CD4-positive, alpha-beta T cell treated with Interleukin-4 for 1 hour (primary cell): ENCODE measurements at regions not wholly inside any gene's neighbourhood (a gene's known extent, or its start where the extent isn't known, plus 50 kb on each side); places are given as distances from the start of the nearest gene placed in this dataset.

Experiments
- DNase-seq, 2 donors: peaks; one replicate each; pipeline ENCODE4 v3.0.0-alpha.2; 2020 to 2022

DNA sequence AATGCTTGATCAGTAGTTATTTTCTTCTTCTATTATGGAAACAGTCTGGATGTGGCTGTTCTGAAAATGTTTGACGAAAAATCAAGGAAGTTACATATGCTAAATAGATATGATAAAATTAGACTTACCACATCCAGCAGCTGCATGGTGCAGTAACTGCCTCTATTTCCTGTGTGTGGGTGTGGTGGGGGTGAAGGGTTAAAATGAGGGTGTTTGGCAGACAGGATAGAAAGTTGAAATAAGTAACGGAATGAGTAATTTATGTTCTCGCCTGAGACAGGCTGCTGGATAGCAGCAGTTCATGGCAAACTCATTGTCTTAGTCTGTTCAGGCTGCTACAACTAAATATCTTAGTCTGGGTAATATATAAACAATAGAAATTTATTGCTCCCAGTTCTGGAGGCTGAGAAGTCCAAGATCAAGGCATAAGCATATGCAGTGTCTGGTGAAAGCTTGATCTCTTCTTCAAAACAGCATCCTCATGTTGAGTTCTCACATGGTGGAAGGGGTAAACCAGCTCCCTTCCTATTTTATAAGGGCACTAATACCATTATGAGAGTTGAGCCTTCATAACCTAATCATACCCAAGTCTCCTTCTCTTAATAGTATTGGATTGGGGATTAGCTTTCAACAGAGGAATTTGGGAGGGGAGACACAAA lies 1248.9 kb downstream of the SLITRK5 start:
- peak in 1 of 2 donors; percentile 11 for DNase-seq

DNA sequence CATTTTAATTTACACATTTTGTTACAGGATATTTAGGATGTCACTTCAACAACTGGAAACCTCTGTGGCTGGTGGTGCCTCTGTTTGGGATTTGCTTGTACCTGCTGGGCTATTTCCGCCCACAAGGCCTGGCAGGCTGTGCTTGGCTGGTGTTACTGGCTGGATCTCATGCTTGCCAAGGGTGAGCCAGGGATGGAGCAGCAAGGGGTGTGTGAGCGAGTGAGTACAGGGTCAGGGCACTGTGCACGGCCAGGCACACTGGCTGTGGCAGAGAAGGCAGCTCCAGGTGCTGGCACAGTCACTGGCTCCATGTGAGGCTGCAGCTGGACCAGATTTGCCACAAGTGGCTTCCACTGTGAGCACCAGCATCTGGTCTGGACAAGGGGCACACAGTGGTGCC lies 1254.8 kb downstream of the SLITRK5 start:
- DNase-seq: no peak

DNA sequence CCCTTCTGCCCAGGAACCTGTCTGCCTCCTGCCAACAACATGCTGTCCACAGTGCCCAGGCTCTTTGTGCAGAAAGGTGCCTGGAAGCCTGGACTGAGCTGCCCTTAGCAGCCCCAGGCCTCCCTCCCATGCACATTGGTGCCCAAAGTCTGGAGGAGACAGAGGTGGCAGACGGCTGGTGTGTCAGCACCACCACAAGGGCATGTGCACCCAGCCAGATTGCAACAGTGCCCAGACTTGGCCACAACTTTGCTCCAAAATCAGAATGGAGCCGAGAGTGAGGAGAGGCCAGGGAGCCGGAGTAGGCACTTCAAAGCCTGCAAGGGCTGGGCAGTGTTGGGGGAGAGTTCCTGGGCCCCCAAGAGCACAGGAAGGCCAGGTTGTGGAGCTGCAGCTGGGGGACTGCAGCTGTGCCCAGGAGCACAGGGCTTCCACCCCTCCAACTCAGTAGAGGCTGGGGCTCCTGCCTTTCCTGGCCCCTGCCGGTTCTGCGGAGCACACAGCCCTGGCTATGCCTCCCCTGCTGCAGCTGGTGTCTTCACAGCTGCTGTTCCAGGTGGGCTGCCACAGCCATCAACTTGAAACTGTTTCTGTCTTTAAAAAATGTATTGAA lies 1255.8 kb downstream of the SLITRK5 start:
- no peak for DNase-seq

DNA sequence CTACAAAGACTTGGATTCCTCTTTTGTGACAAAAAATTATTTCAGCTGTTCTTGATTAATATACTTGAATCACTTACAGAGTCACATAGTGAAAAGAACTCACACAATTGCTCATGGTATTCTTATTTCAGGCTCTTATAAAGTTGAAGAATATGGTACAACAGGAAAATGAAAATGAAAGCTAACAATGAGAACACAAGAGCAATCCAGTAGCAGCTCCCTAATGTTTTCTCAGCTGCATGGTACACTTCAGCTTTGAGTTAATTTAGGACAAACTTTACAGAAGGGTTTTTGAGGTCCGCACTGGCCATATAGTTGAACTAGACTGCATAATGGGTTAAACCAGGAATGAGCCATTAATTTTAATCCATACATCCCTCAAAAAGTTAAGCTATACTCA lies 1261.8 kb downstream of the SLITRK5 start:
- DNase-seq: no peak

DNA sequence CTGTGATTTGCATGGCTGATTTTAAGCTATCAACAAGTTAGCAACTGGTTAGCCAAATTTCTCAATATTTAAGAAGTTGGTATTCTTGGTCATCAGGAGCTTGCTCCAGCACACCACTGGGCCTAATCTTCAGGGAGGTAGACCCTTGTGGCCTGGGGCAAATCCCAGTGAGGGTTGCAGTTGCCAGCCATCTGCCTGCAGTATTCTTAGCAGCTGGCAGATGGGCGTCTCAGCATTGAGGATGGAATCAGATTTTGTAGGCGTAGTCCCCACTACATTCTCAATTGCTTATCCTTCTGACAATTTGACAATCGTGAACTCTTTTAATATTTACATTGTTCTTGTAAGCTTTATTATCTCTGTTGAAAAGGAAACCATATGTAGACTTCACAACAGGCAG lies 1266.2 kb downstream of the SLITRK5 start:
- no peak for DNase-seq

DNA sequence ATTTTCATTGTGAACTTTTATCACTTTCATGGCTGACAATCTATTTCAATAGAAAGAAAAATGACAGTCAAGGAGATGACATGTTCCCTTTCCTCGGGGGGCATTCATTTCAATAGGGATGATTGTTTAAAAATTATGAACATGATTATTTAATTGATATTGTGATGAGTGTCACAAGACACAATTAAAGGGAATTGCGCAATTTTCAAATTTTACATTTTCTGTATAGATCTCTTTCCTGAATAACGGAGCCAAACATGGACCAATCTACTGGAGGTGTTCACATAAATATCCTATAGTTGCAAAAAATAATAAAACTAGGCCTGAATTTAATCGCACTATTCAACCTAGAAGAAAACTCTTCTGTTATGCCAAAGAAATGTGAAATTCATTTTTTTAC lies 1274.6 kb downstream of the SLITRK5 start:
- DNase-seq: no peak

DNA sequence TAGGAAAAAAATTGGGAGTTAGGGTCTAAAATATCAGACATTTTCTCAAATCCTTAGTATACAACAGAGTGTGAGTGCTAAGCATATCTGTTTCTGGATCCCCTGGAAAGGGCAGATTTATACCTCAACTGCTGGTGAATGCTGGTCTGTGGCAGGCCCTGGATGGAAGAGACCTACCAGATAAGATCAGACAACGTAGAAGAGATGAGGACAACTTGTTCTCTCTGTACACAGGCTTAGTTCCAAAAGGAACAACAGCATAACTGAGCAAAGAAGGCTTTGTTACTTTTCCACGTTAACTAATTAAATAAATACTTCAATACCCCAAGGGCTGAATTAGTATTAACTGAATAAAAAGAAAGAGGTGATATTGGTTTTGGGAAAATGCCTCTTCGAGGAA lies 1277.3 kb downstream of the SLITRK5 start:
- no peak for DNase-seq

DNA sequence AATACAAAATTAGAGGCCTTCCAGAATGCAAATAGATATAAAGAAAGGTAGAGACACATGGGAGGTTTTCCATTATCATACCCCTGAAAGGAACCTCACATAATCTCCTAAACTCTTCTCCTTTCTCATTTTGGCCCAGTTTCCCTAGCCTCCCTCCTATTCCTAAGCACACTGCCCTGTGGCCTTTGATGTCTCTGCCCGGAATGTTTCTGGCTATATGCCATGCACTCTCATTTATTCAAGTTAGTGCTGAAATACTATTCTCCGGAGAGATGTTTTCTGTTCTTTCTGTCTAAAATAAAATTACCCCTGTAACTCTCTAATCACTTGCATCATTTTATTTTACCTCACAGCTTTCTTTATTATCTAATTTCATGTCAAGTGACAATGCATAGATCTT lies 1287.7 kb downstream of the SLITRK5 start:
- DNase-seq: no peak

DNA sequence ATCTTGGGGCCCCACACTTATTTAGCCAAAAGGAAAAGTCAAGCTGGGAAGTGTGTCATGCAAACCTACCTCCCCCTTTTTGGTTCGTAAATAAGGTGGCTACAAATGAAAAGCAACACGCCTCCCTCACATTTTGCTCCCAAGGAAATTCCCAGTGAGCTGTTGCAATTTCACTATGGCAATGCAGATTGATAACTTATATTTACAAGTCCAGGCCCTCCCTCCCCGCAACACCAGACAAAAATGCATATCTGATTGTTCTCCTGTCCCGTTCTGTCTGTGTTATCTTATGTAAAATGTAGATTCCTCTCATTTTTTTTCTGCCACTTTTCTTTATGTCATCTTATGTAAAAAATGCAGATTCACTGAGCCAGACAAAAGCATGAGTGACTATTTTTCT lies 1305.3 kb downstream of the SLITRK5 start:
- DNase-seq: no peak

DNA sequence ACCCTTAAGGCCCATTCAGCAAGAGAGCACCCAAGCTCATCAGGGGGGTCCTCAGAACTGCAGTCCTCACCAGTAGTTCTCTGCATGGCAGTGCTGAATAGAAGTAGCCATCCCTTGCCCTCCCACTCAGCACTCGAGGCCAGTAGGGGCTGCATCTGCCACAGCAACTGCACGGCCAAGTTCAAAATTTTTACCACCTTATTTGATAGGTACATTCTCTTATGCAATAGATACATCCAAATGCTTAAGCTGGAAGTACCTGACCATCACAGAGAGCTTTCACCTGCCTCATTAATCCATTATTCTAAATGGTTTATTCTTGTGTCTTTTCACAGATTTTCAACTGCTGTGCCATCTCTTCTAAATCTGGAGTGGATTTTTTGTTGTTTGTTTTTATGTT lies 1307.4 kb downstream of the SLITRK5 start:
- no peak for DNase-seq

DNA sequence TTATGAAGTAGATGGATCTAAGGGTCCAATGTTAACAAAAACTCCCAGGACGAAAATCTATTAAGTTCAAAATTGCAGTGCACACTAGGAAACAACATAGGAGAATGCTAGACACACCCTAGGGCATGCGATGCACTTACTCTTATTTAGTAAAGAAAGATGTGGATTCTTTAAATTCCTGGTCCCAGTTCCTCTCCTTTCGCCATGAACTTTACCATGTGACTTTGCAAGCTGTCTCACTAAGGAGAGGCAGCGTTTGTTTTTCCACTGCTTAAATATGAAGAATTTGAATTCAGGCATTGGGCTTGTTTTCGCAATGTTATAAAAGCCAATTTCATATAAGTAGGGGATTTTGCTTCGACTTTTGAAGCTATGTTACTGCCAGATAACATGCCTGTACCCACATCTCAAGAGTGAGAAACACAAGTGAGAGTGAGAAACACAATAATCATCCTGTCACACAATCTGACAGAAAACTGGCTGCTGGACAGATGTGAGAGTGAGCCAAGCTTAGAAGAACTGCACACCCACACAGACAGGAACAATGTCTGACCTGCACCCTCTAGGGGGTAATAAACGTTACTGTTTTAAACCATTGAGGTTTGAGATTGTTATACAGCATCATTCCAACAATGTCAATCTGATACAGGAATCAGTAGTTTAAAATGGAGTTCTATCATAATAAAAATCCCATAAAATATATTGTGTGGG lies 1308.4 kb downstream of the SLITRK5 start:
- DNase-seq: peak in 1 of 2 donors; percentile 20

DNA sequence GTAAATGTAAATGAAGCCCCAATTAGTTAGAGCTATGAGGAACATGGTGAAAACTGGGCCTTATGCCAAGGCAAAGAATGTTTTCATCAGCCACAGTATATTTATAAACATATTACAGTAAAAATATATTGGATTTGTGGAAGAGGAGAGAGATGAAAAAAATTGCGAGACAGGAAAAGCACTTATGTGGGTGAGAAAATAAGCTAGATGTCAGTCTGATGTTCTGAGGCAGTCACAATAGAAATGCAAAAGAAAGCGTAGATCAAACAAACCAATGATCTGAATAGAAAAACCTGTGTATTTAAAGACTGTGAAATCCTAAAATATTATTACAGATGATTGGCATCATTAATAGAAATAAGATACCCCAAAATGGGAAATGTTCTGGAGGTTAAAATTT lies 1332.5 kb downstream of the SLITRK5 start:
- no peak for DNase-seq

DNA sequence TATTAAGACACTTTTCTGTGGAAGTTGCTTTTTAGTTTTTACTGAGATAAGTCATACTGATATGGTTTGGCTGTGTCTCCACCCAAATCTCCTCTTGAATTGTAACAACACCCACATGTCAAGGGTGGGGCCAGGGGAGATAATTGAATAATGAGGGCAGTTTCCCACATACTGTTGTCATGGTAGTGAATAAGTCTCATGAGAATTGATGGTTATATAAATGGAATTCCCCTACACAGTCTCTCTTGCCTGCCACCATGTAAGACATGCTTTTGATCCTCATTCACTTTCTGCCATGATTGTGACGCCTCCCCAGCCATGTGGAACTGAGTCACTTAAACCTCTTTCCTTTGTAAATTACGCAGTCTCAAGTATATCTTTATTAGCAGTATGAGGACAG lies 1340.4 kb downstream of the SLITRK5 start:
- DNase-seq: no peak

DNA sequence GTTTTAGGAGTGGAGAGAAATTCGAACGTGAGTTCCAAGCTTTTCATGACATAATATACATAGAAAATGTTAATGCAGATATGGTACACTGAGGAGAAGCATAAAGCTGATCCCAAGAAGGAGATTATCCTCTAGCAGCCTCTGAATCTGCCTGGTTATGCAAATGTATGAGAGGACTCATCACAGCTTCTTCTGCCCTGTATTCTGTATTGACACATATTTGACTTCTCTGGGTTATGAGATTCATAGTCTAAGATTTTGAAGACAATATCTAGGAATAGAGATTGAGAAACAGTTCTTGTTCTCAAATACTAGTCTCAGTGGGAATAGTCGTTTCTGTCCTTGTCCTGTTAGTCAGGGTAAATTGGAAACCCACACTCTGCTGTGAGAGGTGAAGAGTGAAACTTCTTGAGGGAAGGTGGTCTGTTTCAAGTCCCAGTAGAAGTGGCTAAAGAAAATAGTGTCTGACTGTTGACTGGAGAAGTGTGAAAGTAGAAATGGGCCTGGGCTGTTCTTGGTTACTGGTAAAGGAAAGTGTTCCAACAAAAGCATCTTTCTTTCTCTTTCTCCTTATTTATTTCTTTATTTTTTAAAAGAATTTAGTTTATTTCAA lies 1356.6 kb downstream of the SLITRK5 start:
- no peak for DNase-seq

DNA sequence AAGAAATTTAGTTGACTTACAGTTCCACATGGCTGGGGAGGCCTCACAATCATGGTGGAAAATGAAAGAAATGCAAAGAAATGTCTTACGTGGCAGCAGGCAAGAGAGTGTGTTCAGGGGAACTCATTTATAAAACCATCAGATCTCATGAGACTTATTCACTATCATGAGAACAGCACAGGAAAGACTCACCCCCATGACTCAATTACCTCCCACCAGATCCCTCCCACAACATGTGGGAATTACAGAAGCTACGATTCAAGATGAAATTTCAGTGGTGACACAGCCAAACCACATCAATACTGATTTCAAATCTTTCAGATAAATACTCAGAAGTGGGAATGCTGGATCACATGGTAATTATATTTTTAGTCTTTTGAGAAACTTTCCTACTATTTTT lies 1357.9 kb downstream of the SLITRK5 start:
- no peak for DNase-seq

DNA sequence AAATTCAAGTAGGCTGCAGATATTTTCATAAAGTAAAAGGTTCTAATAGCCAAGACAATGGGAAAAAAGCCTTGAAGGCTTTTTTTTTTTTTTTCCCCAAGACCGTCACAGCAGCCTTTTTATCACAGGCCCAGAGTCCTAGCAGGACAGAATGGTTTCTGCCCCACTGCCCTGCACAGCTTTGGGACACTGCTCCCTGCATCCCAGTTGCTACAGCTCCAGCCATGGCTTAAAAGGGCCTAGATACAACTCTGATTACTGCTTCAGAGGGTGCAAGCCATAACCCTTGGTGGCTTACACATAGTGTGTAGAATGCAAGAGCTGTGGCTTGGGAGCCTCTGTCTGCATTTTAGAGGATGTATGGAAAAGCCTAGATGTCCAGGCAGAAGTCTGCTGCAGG lies 1362.8 kb downstream of the SLITRK5 start:
- no peak for DNase-seq

DNA sequence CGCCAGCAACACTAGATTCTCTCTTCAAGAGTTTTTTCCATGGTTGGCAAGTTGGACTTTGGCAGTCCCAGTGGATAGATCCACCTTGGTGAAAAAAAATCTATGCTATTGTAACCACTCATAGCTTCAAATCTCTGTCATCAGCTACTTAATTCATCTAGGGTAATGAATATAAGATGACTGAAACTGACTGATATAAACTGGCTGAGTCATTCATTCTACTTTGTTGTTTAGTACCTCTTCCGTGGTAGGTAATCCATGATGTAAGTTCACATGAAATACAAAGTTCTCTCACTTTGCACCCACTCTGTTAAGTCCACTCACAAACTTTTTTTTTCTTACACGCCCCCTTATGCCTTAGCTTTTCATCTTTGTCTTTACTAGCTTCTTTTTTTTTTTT lies 1381.5 kb downstream of the SLITRK5 start:
- no peak for DNase-seq

DNA sequence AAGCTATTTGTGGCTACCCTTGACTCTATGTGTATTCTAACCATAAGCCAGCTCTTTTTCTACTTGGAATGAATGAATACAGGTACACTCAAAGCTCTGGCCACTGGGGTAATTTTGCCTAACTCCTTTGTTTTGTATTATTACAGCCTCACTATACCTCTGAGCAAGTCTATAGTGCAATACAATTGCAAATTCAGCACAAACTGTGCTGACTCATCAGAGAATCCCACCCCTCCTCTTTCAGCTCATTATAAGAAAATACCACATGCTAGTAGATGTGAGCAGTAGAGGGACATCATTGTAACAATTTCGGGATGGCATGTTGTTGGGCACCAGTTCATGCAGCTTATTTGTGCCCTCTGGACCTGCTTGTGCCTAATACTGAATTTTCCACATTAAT lies 1382.2 kb downstream of the SLITRK5 start:
- DNase-seq: no peak

DNA sequence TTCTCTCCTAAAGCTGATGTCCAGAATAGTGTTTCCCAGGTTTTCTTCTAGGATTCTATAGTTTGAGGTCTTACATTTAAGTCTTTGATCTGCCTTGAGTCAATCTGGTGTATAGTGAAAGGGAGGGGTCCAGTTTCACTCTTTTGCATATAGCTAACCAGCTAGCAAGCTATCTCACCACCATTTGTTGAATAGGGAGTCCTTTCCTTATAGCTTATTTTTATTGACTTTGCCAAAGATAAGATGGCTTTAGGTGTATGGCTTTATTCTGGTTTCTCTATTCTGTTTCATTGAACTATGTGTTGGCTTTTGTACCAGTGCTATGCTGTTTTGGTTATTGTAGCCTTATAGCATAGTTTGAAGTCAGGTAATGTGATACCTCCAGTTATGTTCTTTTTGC lies 1386.1 kb downstream of the SLITRK5 start:
- no peak for DNase-seq

DNA sequence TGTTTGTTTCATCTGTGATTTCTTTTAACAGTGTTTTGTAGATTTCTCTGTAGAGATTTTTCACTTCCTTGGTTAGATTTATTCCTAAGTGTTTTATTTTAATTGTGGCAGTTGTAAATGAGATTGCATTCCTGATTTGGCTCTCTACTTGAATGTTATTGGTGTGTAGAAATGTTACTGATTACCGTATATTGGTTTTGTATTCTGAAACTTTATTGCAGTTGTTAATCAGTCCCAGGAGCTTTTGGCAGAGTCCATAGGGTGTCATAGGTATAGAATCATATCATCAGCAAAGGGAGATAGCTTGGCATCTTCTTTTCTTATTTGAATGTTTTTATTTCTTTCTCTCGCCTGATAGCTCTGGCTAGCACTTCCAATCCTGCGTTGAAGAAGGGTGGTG lies 1386.7 kb downstream of the SLITRK5 start:
- no peak for DNase-seq

DNA sequence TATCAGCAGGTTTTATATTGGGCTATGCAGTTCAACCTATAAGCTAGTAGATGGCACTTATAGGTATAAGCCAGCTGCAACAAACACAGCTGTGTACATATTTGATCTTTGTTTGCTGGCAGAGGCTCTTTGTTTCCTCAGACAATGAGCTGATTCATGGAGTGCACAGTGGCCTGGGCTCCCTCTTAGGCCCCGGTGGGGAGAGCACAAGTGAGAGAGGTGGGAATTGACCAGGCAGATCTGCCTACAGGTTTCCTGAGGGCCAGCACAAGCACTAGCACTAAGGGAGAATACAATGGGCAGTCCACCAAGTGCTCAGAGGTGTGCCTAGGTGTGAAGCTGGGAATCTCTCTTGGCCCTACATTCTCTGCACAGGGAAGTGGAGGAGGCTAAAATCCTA lies 1390.7 kb downstream of the SLITRK5 start:
- DNase-seq: no peak

DNA sequence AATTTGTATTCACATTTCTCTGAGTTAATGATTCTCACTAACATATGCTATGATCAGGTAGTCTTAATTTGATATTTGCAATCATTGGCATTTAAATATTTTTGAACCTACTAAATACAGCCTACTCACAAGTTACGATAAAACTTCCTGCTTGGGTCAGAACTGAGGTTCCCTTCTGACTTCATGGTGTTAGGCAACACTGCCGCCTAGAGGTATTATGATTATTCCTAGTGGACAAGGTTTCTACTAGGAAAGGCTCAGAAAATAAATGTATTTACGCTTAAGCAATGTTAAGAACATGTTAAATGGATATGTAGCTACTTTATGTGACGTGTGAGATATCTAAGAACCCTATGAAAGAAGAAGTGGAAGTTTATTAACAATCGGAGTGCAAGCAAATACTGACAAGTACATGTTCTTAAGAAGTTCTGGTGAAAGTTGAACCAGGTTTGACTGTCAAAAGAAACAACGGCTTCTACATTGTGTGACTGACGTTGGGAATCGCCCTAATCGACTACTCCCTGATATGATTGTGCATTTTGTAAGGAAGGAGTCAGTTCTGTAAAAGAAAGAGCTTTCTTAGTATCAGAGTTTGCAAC lies 1395.8 kb downstream of the SLITRK5 start:
- DNase-seq: peak in 1 of 2 donors; percentile 21

DNA sequence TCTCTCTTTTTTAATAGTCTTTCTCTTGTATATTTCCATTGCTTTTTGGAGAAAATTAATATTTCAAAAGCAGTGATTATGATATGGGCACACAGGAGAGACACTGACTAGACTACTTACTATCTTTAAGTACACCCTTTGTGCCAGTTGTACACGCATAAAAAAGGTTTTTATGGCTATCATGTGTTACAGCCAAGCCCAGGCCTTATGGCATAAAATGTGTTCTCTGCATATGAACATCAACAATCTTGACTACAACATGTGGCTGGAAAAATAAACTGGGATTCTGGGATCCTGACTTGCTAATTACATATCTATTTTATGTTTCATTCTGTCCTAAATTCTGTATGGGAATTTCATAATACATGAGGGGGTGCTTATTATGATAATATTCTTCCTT lies 1401.8 kb downstream of the SLITRK5 start:
- no peak for DNase-seq

DNA sequence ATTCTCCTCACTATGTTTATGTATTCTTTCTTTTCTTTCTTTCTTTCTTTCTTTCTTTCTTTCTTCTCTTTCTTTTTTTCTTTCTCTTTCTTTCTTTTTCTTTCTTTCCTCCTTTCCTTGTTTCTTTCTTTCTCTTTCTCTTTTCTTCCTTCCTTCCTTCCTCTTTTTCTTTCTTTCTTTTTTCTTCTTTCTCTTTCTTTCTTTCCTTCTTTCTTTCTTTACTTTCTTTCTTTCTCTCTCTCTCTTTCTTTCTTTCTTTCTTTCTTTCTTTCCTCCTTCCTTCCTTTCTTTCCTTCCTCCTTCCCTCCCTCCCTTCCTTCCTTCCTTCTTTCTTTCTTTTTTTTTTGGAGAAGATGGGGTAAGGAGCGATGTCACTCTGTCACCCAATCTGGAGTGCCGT lies 1405.5 kb downstream of the SLITRK5 start:
- DNase-seq: no peak
